Activated T-cell treated with anti-CD3 and anti-CD28 coated beads, Interleukin-2, amount 50 U/mL, for 4 hours (primary cell): ENCODE measurements at regions not wholly inside any gene's neighbourhood (a gene's known extent, or its start where the extent isn't known, plus 50 kb on each side); places are given as distances from the start of the nearest gene placed in this dataset.
"Not testable (repeated sequence)": the region's sequence is repeated elsewhere in the genome, so short reads cannot be mapped to it uniquely, and the experiment has no call there.

Experiments used
- ATAC-seq, 2 donors: fragments of 200-7000 bp; cut with Tn5 transposase; one replicate each; pipeline ENCODE4 v1.10.0; 2021
- DNase-seq: peaks from one replicate; pipeline ENCODE4 v3.0.0-alpha.2; 2020
- H3K27me3 Mint-ChIP-seq: one replicate; pipeline ENCODE4 v1.8.0; 2021; ENCODE audit warnings: low read depth, mixed read lengths
- H3K36me3 Mint-ChIP-seq: one replicate; pipeline ENCODE4 v1.8.0; 2022; ENCODE audit warnings: mixed read lengths; ENCODE audit not compliant: insufficient read depth
- H3K4me1 Mint-ChIP-seq: one replicate; pipeline ENCODE4 v1.8.0; 2021; ENCODE audit warnings: low read depth, mixed read lengths
- H3K4me3 Mint-ChIP-seq: one replicate; pipeline ENCODE4 v1.8.0; 2021; ENCODE audit warnings: mild to moderate bottlenecking, moderate library complexity, mixed read lengths
- H3K9me3 Mint-ChIP-seq: one replicate; pipeline ENCODE4 v1.8.0; 2021; ENCODE audit warnings: mixed read lengths

DNA sequence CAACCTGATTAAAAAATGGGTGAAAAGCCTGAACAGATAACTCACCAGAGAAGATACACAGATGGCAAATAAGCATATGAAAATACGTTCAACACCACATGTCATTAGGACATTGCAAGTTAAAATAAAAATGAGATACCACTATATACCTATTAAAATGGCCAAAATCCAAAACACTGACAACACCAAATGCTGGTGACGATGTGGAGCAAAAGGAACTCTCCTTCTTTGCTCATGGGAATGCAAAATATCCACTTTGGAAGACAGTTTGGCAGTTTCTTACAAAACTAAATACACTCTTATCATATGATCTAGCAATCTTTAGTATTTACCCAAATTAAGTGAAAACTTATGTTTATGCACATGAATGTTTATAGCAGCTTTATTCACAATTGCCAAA is 100.5 kb upstream of the ARID1B start:
- Mint-ChIP-seq H3K9me3 (peaks cover 14% of the 10 kb centered on the region), H3K36me3 (no peaks in the 10 kb centered on the region), H3K4me1 (no peaks in the 10 kb centered on the region), H3K27me3 (peaks cover 4% of the 10 kb centered on the region), H3K4me3 (no peak overlapping the region)
- no peak for DNase-seq
- no peak for ATAC-seq

DNA sequence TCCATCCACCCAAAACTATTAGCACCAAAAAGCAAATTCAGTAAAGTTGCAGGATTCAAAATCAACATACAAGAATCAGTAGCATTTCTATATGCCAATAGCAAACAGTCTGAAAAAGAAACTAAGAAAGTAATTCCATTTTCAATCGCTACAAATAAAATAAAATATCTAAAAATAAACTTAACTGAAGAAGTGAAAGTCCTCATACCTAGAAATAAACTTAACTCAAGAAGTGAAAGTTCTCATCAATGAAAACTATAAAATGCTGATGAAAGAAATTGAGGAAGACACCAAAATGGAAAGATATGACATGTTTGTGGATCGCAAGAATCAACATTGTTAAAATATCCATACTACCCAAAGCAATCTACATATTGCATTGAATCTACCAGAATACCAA is 103.0 kb upstream of the ARID1B start:
- Mint-ChIP-seq H3K4me1 (no peaks in the 10 kb centered on the region), H3K27me3 (peaks cover 3% of the 10 kb centered on the region), H3K36me3 (no peaks in the 10 kb centered on the region), H3K9me3 (peaks cover 14% of the 10 kb centered on the region), H3K4me3 (no peak overlapping the region)
- ATAC-seq, result no peak
- DNase-seq, result no peak

DNA sequence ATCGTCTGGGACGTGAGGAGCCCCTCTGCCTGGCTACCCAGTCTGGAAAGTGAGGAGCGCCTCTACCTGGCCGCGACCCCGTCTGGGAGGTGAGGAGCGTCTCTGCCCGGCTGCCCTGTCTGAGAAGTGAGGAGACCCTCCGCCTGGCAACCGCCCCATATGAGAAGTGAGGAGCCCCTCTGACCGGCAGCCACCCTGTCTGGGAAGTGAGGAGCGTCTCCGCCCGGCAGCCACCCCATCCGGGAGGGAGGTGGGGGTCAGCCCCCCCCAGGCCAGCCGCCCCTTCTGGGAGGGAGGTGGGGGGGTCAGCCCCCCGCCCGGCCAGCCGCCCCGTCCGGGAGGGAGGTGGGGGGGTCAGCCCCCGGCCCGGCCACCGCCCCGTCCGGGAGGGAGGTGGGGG is 107.1 kb upstream of the ARID1B start:
- not testable (repeated sequence) for ATAC-seq, H3K4me1 Mint-ChIP-seq, H3K36me3 Mint-ChIP-seq, H3K4me3 Mint-ChIP-seq, H3K27me3 Mint-ChIP-seq, DNase-seq
- H3K9me3 Mint-ChIP-seq, result peaks cover 14% of the 10 kb centered on the region

DNA sequence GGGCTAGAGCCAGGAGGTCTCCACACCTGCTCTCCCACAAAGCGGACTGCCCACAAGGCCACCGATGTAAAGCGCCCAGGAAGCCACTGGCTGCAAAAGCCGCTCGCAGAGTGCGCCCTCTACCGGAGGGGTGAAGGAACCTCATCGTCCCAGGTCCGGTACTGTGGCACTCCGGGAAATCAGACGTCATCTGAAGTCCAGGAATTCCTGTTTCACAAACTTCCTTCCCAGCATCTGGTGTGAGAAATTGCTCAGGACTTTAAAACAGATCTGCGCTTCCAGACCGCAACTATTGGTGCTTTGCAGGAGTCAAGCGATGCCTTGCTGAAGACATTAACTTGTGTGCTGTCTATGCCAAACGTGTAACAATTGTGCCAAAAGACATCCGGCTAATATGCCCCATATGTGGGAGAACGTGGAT is 115.1 kb upstream of the ARID1B start:
- ATAC-seq (peak in 1 of 2 donors; percentile 55), DNase-seq (no peak)
- peaks cover 11% of the 10 kb centered on the region for H3K4me1 Mint-ChIP-seq
- no peak overlapping the region for H3K4me3 Mint-ChIP-seq
- H3K9me3 Mint-ChIP-seq, result no peaks in the 10 kb centered on the region
- H3K36me3 Mint-ChIP-seq, result no peaks in the 10 kb centered on the region
- peaks cover 16% of the 10 kb centered on the region for H3K27me3 Mint-ChIP-seq

DNA sequence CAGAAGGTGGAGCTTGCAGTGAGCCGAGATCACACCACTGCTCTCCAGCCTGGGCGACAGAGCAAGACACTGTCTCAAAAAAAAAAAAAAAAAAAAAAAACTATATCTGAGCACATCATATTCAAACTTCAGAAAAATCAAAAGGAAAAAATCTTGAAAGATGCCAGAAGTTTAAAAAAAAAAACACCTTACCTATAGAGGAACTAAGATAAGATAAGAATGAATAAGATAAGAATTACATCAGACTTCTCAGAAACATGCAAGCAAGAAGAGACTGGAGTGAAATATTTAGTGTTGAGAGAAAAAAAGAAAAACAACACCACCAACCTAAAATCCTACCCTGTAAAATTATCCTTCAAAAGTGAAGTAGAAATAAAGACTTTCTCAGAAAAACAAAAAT is 116.8 kb upstream of the ARID1B start:
- H3K36me3 Mint-ChIP-seq, result no peaks in the 10 kb centered on the region
- DNase-seq, result no peak
- no peak overlapping the region for H3K4me3 Mint-ChIP-seq
- H3K27me3 Mint-ChIP-seq, result peaks cover 11% of the 10 kb centered on the region
- ATAC-seq, result no peak
- H3K4me1 Mint-ChIP-seq, result peaks cover 11% of the 10 kb centered on the region
- H3K9me3 Mint-ChIP-seq, result no peaks in the 10 kb centered on the region

DNA sequence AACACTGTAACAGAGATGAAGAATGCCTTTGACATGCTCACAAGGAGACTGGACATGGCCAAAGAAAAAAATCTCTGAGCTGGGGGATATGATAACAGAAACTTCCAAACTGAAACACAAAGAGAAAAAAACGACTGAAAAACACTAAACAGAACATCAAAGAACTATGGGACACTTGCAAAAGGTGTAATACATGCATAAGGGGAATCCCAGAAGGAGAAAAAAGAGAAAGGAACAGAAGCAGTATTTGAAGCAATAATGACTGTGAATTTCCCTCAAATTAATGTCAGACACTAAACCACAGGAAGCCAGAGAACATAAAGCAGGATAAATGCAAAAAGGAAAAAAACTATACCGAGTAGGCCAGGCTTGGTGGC is 117.4 kb upstream of the ARID1B start:
- no peak overlapping the region for H3K4me3 Mint-ChIP-seq
- H3K27me3 Mint-ChIP-seq, result peaks cover 11% of the 10 kb centered on the region
- H3K9me3 Mint-ChIP-seq, result no peaks in the 10 kb centered on the region
- peaks cover 11% of the 10 kb centered on the region for H3K4me1 Mint-ChIP-seq
- ATAC-seq (no peak), DNase-seq (no peak)
- no peaks in the 10 kb centered on the region for H3K36me3 Mint-ChIP-seq

DNA sequence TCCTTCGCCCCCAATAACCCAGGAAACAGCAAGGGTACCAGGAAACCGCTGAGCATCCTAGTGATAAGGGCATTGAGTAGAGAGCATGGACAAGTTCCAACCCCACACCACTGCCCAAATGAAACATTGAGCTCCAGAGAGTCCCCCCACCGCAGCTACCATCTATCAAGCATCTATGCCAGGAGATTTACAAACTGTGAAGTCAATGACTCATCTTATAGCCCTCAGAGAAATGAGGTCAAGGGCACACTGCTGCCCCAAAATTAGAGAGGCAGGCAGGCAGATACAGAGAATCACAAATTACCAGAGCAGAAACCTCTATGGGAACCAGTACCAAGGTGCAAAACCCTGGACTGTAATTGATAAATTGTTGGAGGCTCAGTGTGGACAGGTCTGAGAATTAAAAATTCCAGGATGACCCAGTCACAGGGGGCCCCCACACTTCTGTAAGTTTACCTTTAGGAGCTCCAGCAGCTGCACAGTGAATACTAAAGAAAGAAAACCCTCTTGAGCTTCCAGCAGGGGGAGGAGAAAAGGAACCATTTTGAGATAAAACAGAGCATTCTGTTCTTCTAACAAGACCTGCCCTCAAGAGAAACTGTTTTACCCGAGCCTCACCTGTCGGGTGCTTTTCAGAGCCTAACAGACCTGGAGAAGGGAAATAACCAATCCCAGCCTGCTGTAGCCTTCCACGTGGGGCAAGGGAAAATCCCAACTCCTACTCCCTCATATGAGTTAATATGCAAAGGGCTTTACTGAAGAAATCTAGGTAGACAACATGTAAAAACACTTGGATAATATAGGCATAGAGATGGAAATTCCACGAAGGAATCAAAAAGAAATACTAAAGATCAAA is 118.0 kb upstream of the ARID1B start:
- Mint-ChIP-seq H3K36me3 (no peaks in the 10 kb centered on the region), H3K9me3 (no peaks in the 10 kb centered on the region), H3K4me3 (no peak overlapping the region), H3K27me3 (peaks cover 9% of the 10 kb centered on the region), H3K4me1 (peaks cover 11% of the 10 kb centered on the region)
- no peak for DNase-seq
- no peak for ATAC-seq

DNA sequence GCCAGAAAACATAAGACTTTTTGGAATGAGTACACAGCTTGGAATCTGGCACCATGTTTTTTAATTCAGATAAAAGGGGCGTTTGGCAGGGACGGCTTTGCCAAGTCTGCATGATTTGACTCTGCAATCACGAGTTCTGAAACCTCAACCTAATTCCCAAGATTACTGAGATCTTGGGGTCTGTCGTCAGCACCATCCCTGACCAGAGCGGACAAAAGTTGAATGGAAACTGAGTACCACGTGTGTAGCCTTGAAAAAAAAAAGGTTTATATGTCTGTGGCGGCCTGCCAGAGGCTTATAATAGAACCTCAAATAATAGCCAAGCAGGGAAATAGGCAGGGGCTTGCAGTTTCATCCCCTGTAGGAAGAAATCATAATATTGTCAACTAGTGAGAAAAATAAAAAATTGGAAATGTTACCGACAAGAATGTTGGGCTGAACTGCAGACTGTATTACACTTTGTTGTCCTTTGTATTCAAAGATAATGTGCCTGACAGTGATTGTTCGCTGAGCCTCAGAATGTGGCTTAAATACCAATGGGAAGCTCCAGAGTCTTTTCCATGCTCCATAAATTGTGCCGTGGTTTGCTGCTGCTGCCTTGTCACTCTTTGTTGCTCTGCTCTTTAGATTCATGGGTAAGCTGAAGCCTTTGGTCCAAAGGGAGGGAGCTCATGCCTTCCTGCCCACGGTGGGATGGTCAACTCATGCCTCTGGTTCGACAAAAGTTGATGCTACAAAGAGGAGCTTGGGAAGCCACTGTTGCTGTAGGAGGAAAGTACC is 118.8 kb upstream of the ARID1B start:
- Mint-ChIP-seq H3K36me3 (no peaks in the 10 kb centered on the region), H3K9me3 (no peaks in the 10 kb centered on the region), H3K4me1 (peaks cover 11% of the 10 kb centered on the region), H3K4me3 (no peak overlapping the region), H3K27me3 (peaks cover 9% of the 10 kb centered on the region)
- DNase-seq (no peak), ATAC-seq (no peak)

DNA sequence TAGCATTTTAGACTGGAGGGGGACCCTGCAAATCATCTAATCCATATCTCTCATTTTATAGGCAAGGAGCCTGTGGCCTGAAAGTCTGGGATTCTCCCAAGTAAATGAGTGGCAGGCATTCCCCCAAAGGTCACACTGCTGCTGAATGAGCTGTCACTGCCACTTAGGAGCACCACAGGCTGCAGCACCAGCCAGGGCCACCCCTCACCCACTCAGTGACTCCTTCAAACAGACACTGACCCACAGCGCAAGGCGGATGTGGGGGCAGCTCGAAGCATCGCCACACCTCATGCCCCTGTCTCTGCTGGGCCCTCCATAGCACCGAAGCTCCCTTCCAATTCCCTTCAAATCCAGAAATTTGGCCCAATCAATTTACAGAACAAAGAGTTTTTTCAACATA is 119.9 kb upstream of the ARID1B start:
- Mint-ChIP-seq H3K9me3 (no peaks in the 10 kb centered on the region), H3K4me1 (peaks cover 11% of the 10 kb centered on the region), H3K4me3 (no peak overlapping the region), H3K36me3 (no peaks in the 10 kb centered on the region), H3K27me3 (peaks cover 9% of the 10 kb centered on the region)
- no peak for ATAC-seq
- DNase-seq, result no peak

DNA sequence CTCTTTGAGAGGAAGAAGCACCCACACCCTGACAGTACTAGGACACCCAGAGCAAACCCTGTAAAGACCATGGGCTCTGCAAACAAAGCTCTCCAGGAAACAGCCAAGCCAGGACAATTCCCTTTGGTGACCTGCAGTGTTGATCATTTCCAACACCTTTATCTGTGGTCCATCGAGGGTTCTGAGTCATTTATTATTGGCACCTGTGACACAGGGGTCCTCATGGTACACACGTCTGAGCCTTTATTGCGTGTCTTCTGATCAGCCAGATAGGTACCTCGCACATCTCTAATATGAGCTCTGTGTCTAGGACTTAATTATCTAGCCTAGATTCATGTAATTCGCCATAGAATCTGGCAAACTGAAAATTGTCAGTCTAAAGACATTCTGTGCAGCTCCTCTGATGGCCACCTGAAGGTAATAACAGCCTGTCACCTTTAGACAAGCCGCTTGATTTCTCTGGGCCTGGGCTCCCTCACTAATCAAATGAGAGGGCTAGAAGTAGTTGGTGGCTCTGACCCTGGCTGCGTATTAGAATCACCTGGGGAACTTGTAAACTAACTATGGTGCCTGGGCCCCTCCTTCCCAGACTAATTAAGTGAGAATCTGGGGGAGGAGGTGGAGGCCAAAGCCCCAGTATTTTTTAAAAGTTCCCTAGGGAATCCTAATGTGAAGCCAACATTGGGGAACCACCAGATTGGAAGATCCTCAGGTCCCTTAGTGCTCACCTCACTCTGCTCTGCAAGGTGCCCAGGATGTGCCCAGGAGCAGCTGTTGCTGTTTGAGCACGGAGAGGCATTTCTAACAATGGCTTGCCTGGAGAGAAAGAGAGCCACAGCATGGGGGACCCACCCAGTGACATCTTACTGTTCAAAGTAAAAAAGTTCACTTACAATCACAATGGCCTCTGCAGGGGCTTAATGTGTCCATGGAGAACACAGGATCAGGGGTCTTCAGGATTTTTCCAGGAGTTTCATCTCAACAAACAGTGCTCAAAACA is 122.0 kb upstream of the ARID1B start:
- H3K9me3 Mint-ChIP-seq, result no peaks in the 10 kb centered on the region
- DNase-seq, result no peak
- H3K36me3 Mint-ChIP-seq, result no peaks in the 10 kb centered on the region
- H3K4me1 Mint-ChIP-seq, result peaks cover 8% of the 10 kb centered on the region
- H3K27me3 Mint-ChIP-seq, result peaks cover 6% of the 10 kb centered on the region
- ATAC-seq, result no peak
- no peak overlapping the region for H3K4me3 Mint-ChIP-seq

DNA sequence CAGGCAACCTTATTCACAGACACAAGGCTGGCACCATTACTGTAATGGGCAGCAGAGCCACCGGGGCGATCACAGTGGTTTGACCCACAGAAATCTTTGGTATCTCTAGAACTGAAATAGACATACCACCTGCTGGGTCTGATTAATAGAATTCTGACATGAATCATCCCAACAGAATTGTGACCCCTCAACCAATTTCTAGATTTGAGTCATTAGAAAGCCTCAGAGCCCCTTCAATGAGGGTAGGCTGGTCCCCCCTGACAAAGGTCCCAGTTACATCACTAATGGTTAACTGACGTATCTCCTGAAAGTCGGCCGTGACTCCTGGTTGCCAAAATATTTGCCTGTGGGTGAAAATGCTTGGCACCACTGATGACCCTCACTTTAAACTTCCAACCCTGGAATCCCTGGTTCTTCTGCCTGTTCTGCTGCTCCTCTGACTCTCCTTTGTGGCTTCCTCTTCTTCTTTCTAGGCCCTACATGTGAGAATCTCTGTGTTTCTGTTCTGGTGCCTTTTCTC is 124.9 kb upstream of the ARID1B start:
- no peak for DNase-seq
- peaks cover 13% of the 10 kb centered on the region for H3K4me1 Mint-ChIP-seq
- H3K4me3 Mint-ChIP-seq, result no peak overlapping the region
- ATAC-seq, result no peak
- peaks cover 6% of the 10 kb centered on the region for H3K27me3 Mint-ChIP-seq
- no peaks in the 10 kb centered on the region for H3K9me3 Mint-ChIP-seq
- no peaks in the 10 kb centered on the region for H3K36me3 Mint-ChIP-seq

DNA sequence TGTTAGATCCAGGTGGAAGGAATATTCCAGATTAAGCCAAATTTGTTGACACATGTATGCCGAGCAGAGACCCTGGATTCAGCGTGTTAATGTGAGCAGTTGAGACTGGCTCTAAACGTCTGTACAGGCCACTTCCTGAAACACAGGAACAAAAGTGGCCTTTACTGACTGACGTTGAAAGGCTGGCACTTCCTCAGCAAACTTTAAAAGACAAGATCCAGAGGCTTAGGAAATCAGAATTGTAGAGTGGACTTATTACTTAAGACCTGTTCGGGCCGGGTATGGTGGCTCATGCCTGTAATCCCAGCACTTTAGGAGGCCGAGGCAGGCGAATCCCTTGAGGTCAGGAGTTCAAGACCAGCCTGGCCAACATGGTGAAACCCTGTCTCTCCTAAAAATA is 125.7 kb upstream of the ARID1B start:
- no peak overlapping the region for H3K4me3 Mint-ChIP-seq
- ATAC-seq (no peak), DNase-seq (no peak)
- H3K9me3 Mint-ChIP-seq, result no peaks in the 10 kb centered on the region
- H3K27me3 Mint-ChIP-seq, result peaks cover 8% of the 10 kb centered on the region
- no peaks in the 10 kb centered on the region for H3K36me3 Mint-ChIP-seq
- H3K4me1 Mint-ChIP-seq, result peaks cover 19% of the 10 kb centered on the region

DNA sequence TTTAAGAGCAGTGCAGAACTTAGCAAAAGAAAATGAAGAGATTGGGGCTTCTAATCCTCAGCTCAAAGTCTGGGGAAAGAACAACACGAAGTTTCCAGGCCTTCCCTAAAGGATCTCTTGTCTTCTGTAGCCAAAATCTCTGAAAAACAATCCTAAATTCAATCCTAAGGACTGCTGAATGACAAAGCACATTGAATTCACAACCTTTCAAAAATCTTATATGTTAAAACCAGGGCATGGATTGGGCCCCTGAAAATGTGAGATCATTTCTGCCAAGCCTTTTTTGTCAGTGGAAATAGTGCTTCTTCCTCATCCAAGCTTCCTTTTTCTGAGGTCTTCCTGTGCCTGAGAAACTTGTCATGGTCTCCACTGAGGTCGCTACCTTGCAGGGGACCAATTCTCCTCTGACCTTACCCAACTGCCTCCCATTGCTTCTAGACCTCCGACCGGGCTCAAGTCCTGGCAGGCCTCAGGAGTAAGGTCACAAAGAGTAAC is 126.2 kb upstream of the ARID1B start:
- ATAC-seq, result no peak
- no peaks in the 10 kb centered on the region for H3K36me3 Mint-ChIP-seq

DNA sequence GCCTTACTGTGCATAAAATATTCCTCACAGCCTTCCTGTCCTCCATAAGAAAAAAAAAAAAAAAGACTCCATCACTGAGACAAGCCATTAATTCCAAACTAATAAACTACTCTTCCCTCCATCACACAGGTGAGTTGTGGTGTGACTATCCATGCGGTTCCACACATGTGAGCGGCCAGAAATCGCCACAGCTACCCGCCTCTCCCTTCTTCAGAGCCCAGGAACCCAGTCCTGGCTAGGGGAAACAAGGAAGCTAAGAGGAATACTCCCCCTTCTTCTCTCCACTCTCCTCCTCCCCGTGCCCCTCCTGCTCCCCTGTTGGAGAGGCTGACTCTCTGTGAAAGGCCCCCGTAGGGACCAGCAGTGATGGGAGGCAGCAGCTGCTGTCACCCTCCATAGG is 128.6 kb upstream of the ARID1B start:
- no peak overlapping the region for H3K4me3 Mint-ChIP-seq

More for the DNA sequence above, 126.2 kb upstream of the ARID1B start:
- Mint-ChIP-seq H3K4me1 (peaks cover 22% of the 10 kb centered on the region), H3K4me3 (no peak overlapping the region), H3K9me3 (no peaks in the 10 kb centered on the region), H3K27me3 (peaks cover 10% of the 10 kb centered on the region)
- DNase-seq, result no peak

More for the DNA sequence above, 128.6 kb upstream of the ARID1B start:
- ATAC-seq (no peak), DNase-seq (no peak)
- no peaks in the 10 kb centered on the region for H3K36me3 Mint-ChIP-seq
- H3K4me1 Mint-ChIP-seq, result peaks cover 22% of the 10 kb centered on the region
- H3K9me3 Mint-ChIP-seq, result no peaks in the 10 kb centered on the region
- H3K27me3 Mint-ChIP-seq, result peaks cover 18% of the 10 kb centered on the region
